Limb (tissue), 2 donors: ENCODE measurements at regions not wholly inside any gene's neighbourhood (a gene's known extent, or its start where the extent isn't known, plus 50 kb on each side); places are given as distances from the start of the nearest gene placed in this dataset.
A peak's percentile ranks its signal among the peaks of the same experiment; 100 is the strongest.
"Not testable (repeated sequence)": the region's sequence is repeated elsewhere in the genome, so short reads cannot be mapped to it uniquely, and the experiment has no call there.

Experiments
- DNase-seq, 2 donors: peaks; one replicate each; pipeline ENCODE4 v3.0.0-alpha.2; 2016; ENCODE audit errors: extremely low spot score in 2 of 2

GRCh38 chr1:844472-845026 is 79.2 kb upstream of the SAMD11 start:
- DNase-seq = no peak

- not testable (repeated sequence) for DNase-seq
Measured at GRCh38 chr1:845641-846040, 78.1 kb upstream of the SAMD11 start.

- DNase-seq = not testable (repeated sequence)
Measured at GRCh38 chr1:849873-850272, 73.8 kb upstream of the SAMD11 start.

- DNase-seq = not testable (repeated sequence)
Measured at GRCh38 chr1:850318-850717, 73.4 kb upstream of the SAMD11 start.

GRCh38 chr1:851398-851797 is 72.3 kb upstream of the SAMD11 start:
- DNase-seq = not testable (repeated sequence)

- not testable (repeated sequence) for DNase-seq
Measured at GRCh38 chr1:851841-852240, 71.9 kb upstream of the SAMD11 start.

GRCh38 chr1:855202-855981 is 68.3 kb upstream of the SAMD11 start:
- not testable (repeated sequence) for DNase-seq

- not testable (repeated sequence) for DNase-seq
Measured at GRCh38 chr1:856541-857057, 67.1 kb upstream of the SAMD11 start.

GRCh38 chr1:857926-858648 is 65.6 kb upstream of the SAMD11 start:
- DNase-seq = not testable (repeated sequence)

GRCh38 chr1:858649-859041 is 65.1 kb upstream of the SAMD11 start:
- DNase-seq = not testable (repeated sequence)

- DNase-seq = not testable (repeated sequence)
Measured at GRCh38 chr1:860941-861340, 62.8 kb upstream of the SAMD11 start.

- DNase-seq = no peak
Measured at GRCh38 chr1:861714-862113, 62.0 kb upstream of the SAMD11 start.

GRCh38 chr1:862601-863000 is 61.1 kb upstream of the SAMD11 start:
- not testable (repeated sequence) for DNase-seq

- DNase-seq = not testable (repeated sequence)
Measured at GRCh38 chr1:865633-866032, 58.1 kb upstream of the SAMD11 start.

- no peak for DNase-seq
Measured at GRCh38 chr1:866095-866494, 57.6 kb upstream of the SAMD11 start.

GRCh38 chr1:866631-867299 is 57.0 kb upstream of the SAMD11 start:
- DNase-seq = not testable (repeated sequence)

GRCh38 chr1:867550-867949 is 56.2 kb upstream of the SAMD11 start:
- DNase-seq = not testable (repeated sequence)

- peak; percentile 34 to 78 for DNase-seq
Measured at GRCh38 chr1:869499-870244, 54.1 kb upstream of the SAMD11 start.
